ENCODE measurements at regions not wholly inside any gene's neighbourhood (a gene's known extent, or its start where the extent isn't known, plus 50 kb on each side); places are given as distances from the start of the nearest gene placed in this dataset.

- TF ChIP-seq CTCF (IDR thresholded peaks at IDR 0.05) (no peak), EZH2 (IDR thresholded peaks at IDR 0.05) (no peak)
Measured at GRCh38 chr1:199931666-199932377, 95.7 kb upstream of the NR5A2 start.

Measured in neural progenitor cell (in vitro differentiated cells).